MM.1S (cell line): ENCODE measurements at regions not wholly inside any gene's neighbourhood (a gene's known extent, or its start where the extent isn't known, plus 50 kb on each side); places are given as distances from the start of the nearest gene placed in this dataset.

Source experiments
- DNase-seq: peaks from one replicate; pipeline ENCODE4 v3.0.0-alpha.2; 2015
- H2AFZ ChIP-seq: fragments of 300-600 bp; sonication (generic); 2 replicates; pipeline ENCODE4 v1.6.0; 2016; ENCODE audit warnings: antibody characterized with exemption, low read length
- H3F3A ChIP-seq: fragments of 300-600 bp; sonication (generic); 2 replicates; pipeline ENCODE4 v1.6.1; 2016; ENCODE audit warnings: mild to moderate bottlenecking, antibody characterized with exemption, low read length, moderate library complexity, mixed read lengths; ENCODE audit not compliant: insufficient read depth
- H3K27ac ChIP-seq: fragments of 300-600 bp; sonication (generic); 2 replicates; pipeline ENCODE4 v1.5.1; 2016; ENCODE audit warnings: mild to moderate bottlenecking, low read length
- H3K27me3 ChIP-seq: fragments of 300-600 bp; sonication (generic); replicated peaks from 2 replicates; pipeline ENCODE4 v1.6.0; 2016; ENCODE audit warnings: low read length; ENCODE audit not compliant: insufficient read depth
- H3K36me3 ChIP-seq: fragments of 300-600 bp; sonication (generic); replicated peaks from 2 replicates; pipeline ENCODE4 v1.6.1; 2016; ENCODE audit warnings: mild to moderate bottlenecking, low read length, mixed read lengths; ENCODE audit not compliant: insufficient read depth
- H3K4me1 ChIP-seq: fragments of 300-600 bp; sonication (generic); 2 replicates; pipeline ENCODE4 v1.6.1; 2016; ENCODE audit warnings: low read length, mixed read lengths
- H3K4me2 ChIP-seq: fragments of 300-600 bp; sonication (generic); 2 replicates; pipeline ENCODE4 v1.6.0; 2016; ENCODE audit warnings: low read depth, low read length
- H3K4me3 ChIP-seq: fragments of 300-600 bp; sonication (generic); 2 replicates; pipeline ENCODE4 v1.5.1; 2016; ENCODE audit warnings: low read length, mixed read lengths
- H3K79me2 ChIP-seq: fragments of 300-600 bp; sonication (generic); 2 replicates; pipeline ENCODE4 v1.6.1; 2016; ENCODE audit warnings: mixed run types, low read length, mixed read lengths
- H3K9ac ChIP-seq: fragments of 300-600 bp; sonication (generic); 2 replicates; pipeline ENCODE4 v1.6.1; 2016; ENCODE audit warnings: low read length, mixed read lengths
- H3K9me2 ChIP-seq: fragments of 300-600 bp; sonication (generic); replicated peaks from 2 replicates; pipeline ENCODE4 v1.6.1; 2016; ENCODE audit warnings: mild to moderate bottlenecking, low read length, mixed read lengths; ENCODE audit not compliant: insufficient read depth
- H3K9me3 ChIP-seq: fragments of 300-600 bp; sonication (generic); replicated peaks from 2 replicates; pipeline ENCODE4 v1.6.1; 2016; ENCODE audit warnings: mild to moderate bottlenecking, low read length, mixed read lengths; ENCODE audit not compliant: insufficient read depth
- H4K20me1 ChIP-seq: fragments of 300-600 bp; sonication (generic); 2 replicates; pipeline ENCODE4 v1.6.1; 2016; ENCODE audit warnings: mild to moderate bottlenecking, low read length, moderate library complexity, mixed read lengths; ENCODE audit not compliant: insufficient read depth
- CTCF ChIP-seq: fragments of 300-600 bp; sonication (generic); IDR thresholded peaks from 2 replicates; pipeline ENCODE4 v1.5.1; 2016; ENCODE audit warnings: antibody characterized with exemption, low read length, mixed read lengths
- EZH2 ChIP-seq: fragments of 300-600 bp; sonication (generic); optimal IDR thresholded peaks from 2 replicates; pipeline ENCODE3; 2017; ENCODE audit warnings: low read depth, mild to moderate bottlenecking, antibody characterized with exemption, low read length, mixed read lengths
- EZH2phosphoT487 ChIP-seq: fragments of 300-600 bp; sonication (generic); IDR thresholded peaks from 2 replicates; pipeline ENCODE4 v1.6.1; 2018; ENCODE audit warnings: antibody characterized with exemption, low read length

- no peaks in the 10 kb centered on the region for H4K20me1 ChIP-seq
- TF ChIP-seq EZH2phosphoT487 = no peak
- TF ChIP-seq CTCF = no peak
- no peak for TF ChIP-seq EZH2
- H3F3A ChIP-seq = no peaks in the 10 kb centered on the region
- H3K4me1 ChIP-seq = no peaks in the 10 kb centered on the region
- no peaks in the 10 kb centered on the region for H3K9me3 ChIP-seq
- no peaks in the 10 kb centered on the region for H3K9me2 ChIP-seq
- no peak overlapping the region for H2AFZ ChIP-seq
- no peak overlapping the region for H3K4me3 ChIP-seq
- no peaks in the 10 kb centered on the region for H3K27me3 ChIP-seq
- H3K27ac ChIP-seq = no peak overlapping the region
- no peak overlapping the region for H3K9ac ChIP-seq
- DNase-seq = no peak
- H3K79me2 ChIP-seq = no peaks in the 10 kb centered on the region
- H3K4me2 ChIP-seq = no peak overlapping the region
- H3K36me3 ChIP-seq = no peaks in the 10 kb centered on the region
Measured at GRCh38 chr12:116495260-116495659, 63.9 kb upstream of the MAP1LC3B2 start.

- no peak for DNase-seq
- Histone ChIP-seq H3K9ac (no peak overlapping the region), H4K20me1 (no peaks in the 10 kb centered on the region), H3K36me3 (no peaks in the 10 kb centered on the region), H3K79me2 (no peaks in the 10 kb centered on the region), H3K27ac (no peak overlapping the region), H3K4me2 (no peak overlapping the region), H3K9me2 (no peaks in the 10 kb centered on the region), H3K27me3 (no peaks in the 10 kb centered on the region), H3K9me3 (no peaks in the 10 kb centered on the region), H3F3A (no peaks in the 10 kb centered on the region), H3K4me1 (no peaks in the 10 kb centered on the region), H2AFZ (no peak overlapping the region), H3K4me3 (no peak overlapping the region)
- no peak for TF ChIP-seq EZH2phosphoT487
- TF ChIP-seq CTCF = no peak
- TF ChIP-seq EZH2 = no peak
Measured at GRCh38 chr12:116497051-116497591, 62.1 kb upstream of the MAP1LC3B2 start.

GRCh38 chr12:116498471-116498870 is 60.7 kb upstream of the MAP1LC3B2 start:
- Histone ChIP-seq H4K20me1 (no peaks in the 10 kb centered on the region), H3K4me1 (no peaks in the 10 kb centered on the region), H3K4me3 (no peak overlapping the region), H3F3A (no peaks in the 10 kb centered on the region), H3K36me3 (no peaks in the 10 kb centered on the region), H3K79me2 (no peaks in the 10 kb centered on the region), H3K9me3 (no peaks in the 10 kb centered on the region), H3K9ac (no peak overlapping the region), H3K9me2 (no peaks in the 10 kb centered on the region), H3K27ac (no peak overlapping the region), H3K4me2 (no peak overlapping the region), H3K27me3 (no peaks in the 10 kb centered on the region), H2AFZ (no peak overlapping the region)
- DNase-seq = no peak
- TF ChIP-seq EZH2 = no peak
- no peak for TF ChIP-seq EZH2phosphoT487
- no peak for TF ChIP-seq CTCF
